Tibial nerve (tissue), 4 donors: ENCODE measurements at regions not wholly inside any gene's neighbourhood (a gene's known extent, or its start where the extent isn't known, plus 50 kb on each side); places are given as distances from the start of the nearest gene placed in this dataset.
"Not testable (repeated sequence)": the region's sequence is repeated elsewhere in the genome, so short reads cannot be mapped to it uniquely, and the experiment has no call there.

ENCODE experiments used
- DNase-seq, 2 donors: peaks; one replicate each; pipeline ENCODE4 v3.0.0-alpha.2; 2019; ENCODE audit warnings: low spot score in 2 of 2
- H3K27ac ChIP-seq, 4 donors: fragments of 200-600 bp; sonication (generic) in 3 of 4; one replicate each; pipeline ENCODE4 v1.5.1; 2017 to 2019; ENCODE audit warnings: mild to moderate bottlenecking in 1 of 4
- H3K27me3 ChIP-seq, 2 donors: fragments of 200-600 bp; sonication (generic) in 1 of 2; one replicate each; pipeline versions ENCODE4 v1.5.1 to v1.6.0; 2017 to 2019
- H3K36me3 ChIP-seq, 3 donors: fragments of 200-600 bp; sonication (generic); one replicate each; pipeline ENCODE4 v1.5.1; 2018 to 2019
- H3K4me1 ChIP-seq, 4 donors: fragments of 200-600 bp; sonication (generic) in 3 of 4; one replicate each; pipeline ENCODE4 v1.5.1; 2017 to 2019
- H3K4me3 ChIP-seq, 4 donors: fragments of 200-600 bp; sonication (generic) in 3 of 4; one replicate each; pipeline ENCODE4 v1.5.1; 2017 to 2019; ENCODE audit warnings: mild to moderate bottlenecking in 1 of 4, moderate library complexity in 1 of 4
- H3K9me3 ChIP-seq, 4 donors: fragments of 200-600 bp; sonication (generic) in 3 of 4; one replicate each; pipeline ENCODE4 v1.5.1; 2017 to 2019
- CTCF ChIP-seq, 5 experiments: fragments of 200-600 bp in 3 of 5; fragments of 450-650 bp in 2 of 5; sonication (generic) in 3 of 5; IDR thresholded peaks; one replicate each; pipeline ENCODE4 v1.5.1; 2016 to 2019; ENCODE audit warnings: antibody characterized with exemption in 5 of 5, mild to moderate bottlenecking in 3 of 5, moderate library complexity in 2 of 5
- EP300 ChIP-seq, 2 donors: sonication (generic); formaldehyde crosslinking; IDR thresholded peaks; one replicate each; pipeline ENCODE4 v1.6.1; 2017; ENCODE audit warnings: antibody characterized with exemption in 2 of 2, mild to moderate bottlenecking in 1 of 2
- POLR2A ChIP-seq, 2 donors: fragments of 450-650 bp; IDR thresholded peaks; one replicate each; pipeline ENCODE4 v1.6.1; 2017; ENCODE audit warnings: antibody characterized with exemption in 2 of 2, mild to moderate bottlenecking in 2 of 2, moderate library complexity in 2 of 2
- WGBS, 2 donors: methylation state at CpG; one replicate each; pipeline ENCODE4 v1.1.5; 2018; 5-methylcytosine and 5-hydroxymethylcytosine counted together

GRCh38 chrX:30995060-30995700 lies 76.7 kb downstream of the FTHL17 start:
- Histone ChIP-seq H3K27me3 (peaks cover 0 to 4% of the 10 kb centered on the region in 2 donors), H3K4me3 (no peak overlapping the region), H3K4me1 (no peaks in the 10 kb centered on the region), H3K9me3 (no peaks in the 10 kb centered on the region), H3K27ac (no peak overlapping the region), H3K36me3 (no peaks in the 10 kb centered on the region)
- 46 to 77% methylated on average over 1 of the region's 1 CpG for WGBS, 2 donors
- no peak for DNase-seq
- TF ChIP-seq POLR2A (IDR thresholded peaks at IDR 0.05) (no peak), CTCF (IDR thresholded peaks at IDR 0.05) (no peak), EP300 (IDR thresholded peaks at IDR 0.05) (no peak)

DNA sequence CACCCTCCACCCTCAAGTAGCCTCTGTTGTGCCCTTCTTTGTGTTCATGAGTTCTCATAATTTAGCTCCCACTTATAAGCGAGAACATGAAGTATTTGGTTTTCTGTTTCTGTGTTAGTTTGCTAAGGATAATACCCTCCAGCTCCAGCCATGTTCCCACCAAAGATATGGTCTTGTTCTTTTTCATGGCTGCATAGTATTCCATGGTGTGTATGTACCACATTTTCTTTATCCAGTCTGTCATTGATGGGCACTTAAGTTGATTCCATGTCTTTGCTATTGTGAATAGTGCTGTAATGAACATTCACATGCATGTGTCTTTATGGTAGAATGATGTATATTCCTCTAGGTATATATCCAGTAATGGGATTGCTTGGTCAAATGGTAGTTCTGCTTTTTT lies 77.8 kb downstream of the FTHL17 start:
- not testable (repeated sequence) for H3K36me3 ChIP-seq, H3K27me3 ChIP-seq, DNase-seq, H3K4me1 ChIP-seq, H3K4me3 ChIP-seq, H3K9me3 ChIP-seq, H3K27ac ChIP-seq
- 97 to 100% methylated on average over 1 of the region's 1 CpG for WGBS, 2 donors

GRCh38 chrX:30992381-30992904 lies 79.4 kb downstream of the FTHL17 start:
- 0 to 42% methylated on average over 4 of the region's 4 CpGs for WGBS, 2 donors
- no peaks in the 10 kb centered on the region for H3K36me3 ChIP-seq
- H3K9me3 ChIP-seq, result no peaks in the 10 kb centered on the region
- no peak for DNase-seq
- no peaks in the 10 kb centered on the region for H3K4me1 ChIP-seq
- TF ChIP-seq POLR2A (IDR thresholded peaks at IDR 0.05) (no peak), EP300 (IDR thresholded peaks at IDR 0.05) (no peak)
- no peak overlapping the region for H3K4me3 ChIP-seq
- H3K27me3 ChIP-seq, result no peaks in the 10 kb centered on the region
- no peak overlapping the region for H3K27ac ChIP-seq

GRCh38 chrX:30990361-30990760 lies 81.5 kb downstream of the FTHL17 start:
- 79 to 93% methylated on average over 2 of the region's 2 CpGs for WGBS, 2 donors
- H3K27me3 ChIP-seq, result peaks cover 0 to 3% of the 10 kb centered on the region in 2 donors
- H3K4me1 ChIP-seq, result no peaks in the 10 kb centered on the region
- H3K4me3 ChIP-seq, result no peak overlapping the region
- no peaks in the 10 kb centered on the region for H3K36me3 ChIP-seq
- no peak for DNase-seq
- H3K27ac ChIP-seq, result no peak overlapping the region
- TF ChIP-seq CTCF (IDR thresholded peaks at IDR 0.05) (no peak), POLR2A (IDR thresholded peaks at IDR 0.05) (no peak), EP300 (IDR thresholded peaks at IDR 0.05) (no peak)
- no peaks in the 10 kb centered on the region for H3K9me3 ChIP-seq

- TF ChIP-seq POLR2A (IDR thresholded peaks at IDR 0.05), result no peak
- no peak for TF ChIP-seq EP300 (IDR thresholded peaks at IDR 0.05)
- no peak for TF ChIP-seq CTCF (IDR thresholded peaks at IDR 0.05)
- DNase-seq, result no peak
- Histone ChIP-seq H3K9me3 (no peaks in the 10 kb centered on the region), H3K36me3 (no peaks in the 10 kb centered on the region), H3K27me3 (peaks cover 0 to 3% of the 10 kb centered on the region in 2 donors), H3K27ac (no peak overlapping the region), H3K4me1 (no peaks in the 10 kb centered on the region), H3K4me3 (no peak overlapping the region)
- 82 to 93% methylated on average over 3 of the region's 3 CpGs for WGBS, 2 donors
Observed at GRCh38 chrX:30982467-30982866, 89.4 kb downstream of the FTHL17 start.

GRCh38 chrX:30981968-30982367 lies 89.9 kb downstream of the FTHL17 start:
- Histone ChIP-seq H3K27ac (no peak overlapping the region), H3K36me3 (no peaks in the 10 kb centered on the region), H3K27me3 (peaks cover 0 to 7% of the 10 kb centered on the region in 2 donors), H3K4me1 (no peaks in the 10 kb centered on the region), H3K9me3 (no peaks in the 10 kb centered on the region), H3K4me3 (no peak overlapping the region)
- no peak for DNase-seq
- no peak for TF ChIP-seq EP300 (IDR thresholded peaks at IDR 0.05)
- WGBS, 2 donors, result 94 to 100% methylated on average over 2 of the region's 2 CpGs
